PFSK-1 (cell line): ENCODE measurements at regions not wholly inside any gene's neighbourhood (a gene's known extent, or its start where the extent isn't known, plus 50 kb on each side); places are given as distances from the start of the nearest gene placed in this dataset.

Experiments
- POLR2AphosphoS5 ChIP-seq: IDR thresholded peaks from 2 replicates; pipeline ENCODE4 v1.6.1; 2012; ENCODE audit warnings: low read depth, mild to moderate bottlenecking, control low read depth, low read length, moderate library complexity
- TAF1 ChIP-seq: IDR thresholded peaks from 2 replicates; pipeline ENCODE4 v1.6.1; 2012; ENCODE audit warnings: low read length, control low read depth, borderline replicate concordance; ENCODE audit not compliant: insufficient read depth
- TF ChIP-seq, protein P1 (sequence below), 2 experiments: IDR thresholded peaks; 2 replicates each; pipeline versions ENCODE4 v1.6.1 to v1.8.0; 2011 to 2012; ENCODE audit warnings: low read depth in 2 of 2, low read length in 2 of 2, control low read depth in 1 of 2, inconsistent platforms in 1 of 2, mild to moderate bottlenecking in 1 of 2, moderate library complexity in 1 of 2; ENCODE audit not compliant: insufficient read depth in 1 of 2

DNA sequence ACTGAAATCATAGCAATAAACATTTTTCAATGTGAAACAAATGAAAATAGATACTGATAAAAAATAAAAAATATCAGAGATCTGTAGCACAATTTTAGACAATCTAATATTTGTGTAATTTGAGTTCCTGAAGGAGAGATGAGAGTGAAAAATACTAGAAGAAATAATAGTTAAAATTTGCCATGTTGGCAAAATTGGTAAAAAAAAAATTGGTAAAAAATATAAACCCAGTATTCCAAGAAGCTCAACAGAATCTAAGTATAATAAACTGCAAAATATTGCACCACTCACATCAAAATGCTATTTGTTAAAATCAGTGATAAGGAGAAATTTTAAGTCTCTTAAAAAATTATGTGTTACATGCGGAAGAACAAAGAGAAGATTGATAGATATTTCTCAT lies 1680.7 kb downstream of the PCDH7 start:
- TF ChIP-seq, protein P1, sequence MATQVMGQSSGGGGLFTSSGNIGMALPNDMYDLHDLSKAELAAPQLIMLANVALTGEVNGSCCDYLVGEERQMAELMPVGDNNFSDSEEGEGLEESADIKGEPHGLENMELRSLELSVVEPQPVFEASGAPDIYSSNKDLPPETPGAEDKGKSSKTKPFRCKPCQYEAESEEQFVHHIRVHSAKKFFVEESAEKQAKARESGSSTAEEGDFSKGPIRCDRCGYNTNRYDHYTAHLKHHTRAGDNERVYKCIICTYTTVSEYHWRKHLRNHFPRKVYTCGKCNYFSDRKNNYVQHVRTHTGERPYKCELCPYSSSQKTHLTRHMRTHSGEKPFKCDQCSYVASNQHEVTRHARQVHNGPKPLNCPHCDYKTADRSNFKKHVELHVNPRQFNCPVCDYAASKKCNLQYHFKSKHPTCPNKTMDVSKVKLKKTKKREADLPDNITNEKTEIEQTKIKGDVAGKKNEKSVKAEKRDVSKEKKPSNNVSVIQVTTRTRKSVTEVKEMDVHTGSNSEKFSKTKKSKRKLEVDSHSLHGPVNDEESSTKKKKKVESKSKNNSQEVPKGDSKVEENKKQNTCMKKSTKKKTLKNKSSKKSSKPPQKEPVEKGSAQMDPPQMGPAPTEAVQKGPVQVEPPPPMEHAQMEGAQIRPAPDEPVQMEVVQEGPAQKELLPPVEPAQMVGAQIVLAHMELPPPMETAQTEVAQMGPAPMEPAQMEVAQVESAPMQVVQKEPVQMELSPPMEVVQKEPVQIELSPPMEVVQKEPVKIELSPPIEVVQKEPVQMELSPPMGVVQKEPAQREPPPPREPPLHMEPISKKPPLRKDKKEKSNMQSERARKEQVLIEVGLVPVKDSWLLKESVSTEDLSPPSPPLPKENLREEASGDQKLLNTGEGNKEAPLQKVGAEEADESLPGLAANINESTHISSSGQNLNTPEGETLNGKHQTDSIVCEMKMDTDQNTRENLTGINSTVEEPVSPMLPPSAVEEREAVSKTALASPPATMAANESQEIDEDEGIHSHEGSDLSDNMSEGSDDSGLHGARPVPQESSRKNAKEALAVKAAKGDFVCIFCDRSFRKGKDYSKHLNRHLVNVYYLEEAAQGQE (IDR thresholded peaks at IDR 0.05; ENCODE audit: insufficient read depth in 1 of 2, low read depth in 2 of 2, low read length in 2 of 2) = no peak
- TF ChIP-seq POLR2AphosphoS5 = no peak
- TF ChIP-seq TAF1 = no peak
